ENCODE measurements at regions not wholly inside any gene's neighbourhood (a gene's known extent, or its start where the extent isn't known, plus 50 kb on each side); places are given as distances from the start of the nearest gene placed in this dataset.

- DNase-seq: peak; percentile 95
Measured at GRCh38 chr16:6247775-6248174, 1084.9 kb upstream of the RBFOX1 start.

- DNase-seq: no peak
Measured at GRCh38 chr16:6247150-6247549, 1085.5 kb upstream of the RBFOX1 start.

- no peak for DNase-seq
Measured at GRCh38 chr16:6246266-6246665, 1086.4 kb upstream of the RBFOX1 start.

GRCh38 chr16:6232056-6232455, 1100.6 kb upstream of the RBFOX1 start:
- peak; percentile 39 for DNase-seq

GRCh38 chr16:6231398-6231797, 1101.2 kb upstream of the RBFOX1 start:
- DNase-seq: no peak

GRCh38 chr16:6229186-6229585, 1103.5 kb upstream of the RBFOX1 start:
- peak; percentile 66 for DNase-seq

- no peak for DNase-seq
Measured at GRCh38 chr16:6218855-6219254, 1113.8 kb upstream of the RBFOX1 start.

GRCh38 chr16:6216836-6217235, 1115.8 kb upstream of the RBFOX1 start:
- DNase-seq: no peak

GRCh38 chr16:6211644-6212043, 1114.0 kb upstream of the EEF2KMT start:
- no peak for DNase-seq

GRCh38 chr16:6209355-6209930, 1111.8 kb upstream of the EEF2KMT start:
- DNase-seq: no peak

- no peak for DNase-seq
Measured at GRCh38 chr16:6207580-6207979, 1110.0 kb upstream of the EEF2KMT start.

- no peak for DNase-seq
Measured at GRCh38 chr16:6207124-6207523, 1109.5 kb upstream of the EEF2KMT start.

GRCh38 chr16:6206080-6206479, 1108.5 kb upstream of the EEF2KMT start:
- DNase-seq: no peak

GRCh38 chr16:6204945-6205344, 1107.3 kb upstream of the EEF2KMT start:
- no peak for DNase-seq

- no peak for DNase-seq
Measured at GRCh38 chr16:6200861-6201260, 1103.3 kb upstream of the EEF2KMT start.

- no peak for DNase-seq
Measured at GRCh38 chr16:6200271-6200670, 1102.7 kb upstream of the EEF2KMT start.

- no peak for DNase-seq
Measured at GRCh38 chr16:6195966-6196365, 1098.4 kb upstream of the EEF2KMT start.

- no peak for DNase-seq
Measured at GRCh38 chr16:6193718-6194117, 1096.1 kb upstream of the EEF2KMT start.

GRCh38 chr16:6192984-6193383, 1095.4 kb upstream of the EEF2KMT start:
- no peak for DNase-seq

- no peak for DNase-seq
Measured at GRCh38 chr16:6192532-6192931, 1094.9 kb upstream of the EEF2KMT start.

- no peak for DNase-seq
Measured at GRCh38 chr16:6190776-6191175, 1093.2 kb upstream of the EEF2KMT start.

- no peak for DNase-seq
Measured at GRCh38 chr16:6189216-6189615, 1091.6 kb upstream of the EEF2KMT start.

- DNase-seq: no peak
Measured at GRCh38 chr16:6177616-6178180, 1080.1 kb upstream of the EEF2KMT start.

- no peak for DNase-seq
Measured at GRCh38 chr16:6170022-6170421, 1072.4 kb upstream of the EEF2KMT start.

- peak; percentile 40 for DNase-seq
Measured at GRCh38 chr16:6165330-6165979, 1067.9 kb upstream of the EEF2KMT start.

Data from NCI-H2227 treated with DMSO at 0.1 percent for 48 hours (cell line).